K562 (cell line): ENCODE measurements at regions not wholly inside any gene's neighbourhood (a gene's known extent, or its start where the extent isn't known, plus 50 kb on each side); places are given as distances from the start of the nearest gene placed in this dataset.

Source experiments
- CHD7 ChIP-seq: fragments of 200-600 bp; sonication (generic); IDR thresholded peaks from one replicate; pipeline ENCODE4 v1.6.1; 2012; ENCODE audit warnings: mild to moderate bottlenecking, low read depth, low read length, inconsistent platforms
- KLF16 ChIP-seq: IDR thresholded peaks from 2 replicates; pipeline ENCODE4 v1.6.1; 2016; ENCODE audit warnings: antibody characterized with exemption
- YBX1 ChIP-seq: fragments of 450-650 bp; IDR thresholded peaks from 2 replicates; pipeline ENCODE4 v1.7.1; 2016; ENCODE audit warnings: mild to moderate bottlenecking
- ZNF197 ChIP-seq: fragments of 200-800 bp; sonication (Bioruptor generic); IDR thresholded peaks from 2 replicates; pipeline ENCODE4 v1.6.1; 2016; ENCODE audit warnings: low read depth, missing genetic modification characterization, missing compliant biosample characterization
- ZNF75A ChIP-seq: fragments of 450-650 bp; formaldehyde crosslinking; IDR thresholded peaks from 2 replicates; pipeline ENCODE4 v1.4.0; 2020; ENCODE audit warnings: mild to moderate bottlenecking

DNA sequence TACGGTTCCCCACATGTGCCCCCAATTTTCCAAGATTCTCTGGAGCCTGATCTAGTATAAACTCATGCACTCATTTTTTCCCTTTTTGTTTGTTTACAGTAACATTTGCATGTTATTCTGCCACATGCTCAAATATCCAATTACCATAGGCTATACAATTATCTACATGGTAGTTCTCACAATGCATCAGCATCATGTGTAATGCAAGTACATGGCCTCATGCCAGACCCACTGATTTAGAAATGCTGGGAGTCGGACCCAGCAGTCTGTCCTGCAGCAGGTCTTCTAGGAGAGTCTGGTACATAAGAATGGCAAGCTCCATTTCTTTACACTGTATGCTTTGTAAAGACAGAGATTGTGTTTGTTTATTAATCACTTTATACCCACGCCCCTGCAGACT, 107.7 kb downstream of the CBLN2 start:
- no peak for TF ChIP-seq YBX1
- no peak for TF ChIP-seq CHD7
- no peak for TF ChIP-seq ZNF197 (CRISPR knock-in tag)
- no peak for TF ChIP-seq ZNF75A (CRISPR knock-in tag)
- no peak for TF ChIP-seq KLF16
